Endothelial cell of umbilical vein (primary cell): ENCODE measurements at regions not wholly inside any gene's neighbourhood (a gene's known extent, or its start where the extent isn't known, plus 50 kb on each side); places are given as distances from the start of the nearest gene placed in this dataset.

Source experiments
- BruUV-seq: library from RNA; stranded (reverse); fragments of 400-500 nt; replicated peaks from 2 replicates; lab custom pipeline; 2021; lab: Mats Ljungman, UMichigan
- CTCF ChIA-PET: fragments of 300-600, 350-600 bp; sonication (Branson Sonifier 250); formaldehyde crosslinking; loops from one replicate; lab custom pipeline; 2021; ENCODE audit warnings: antibody characterized with exemption, inconsistent platforms; lab: Charles Lee
- POLR2A ChIA-PET: fragments of 300-600, 350-600 bp; sonication (Branson Sonifier 250); formaldehyde crosslinking; loops from one replicate; lab custom pipeline; 2021; ENCODE audit warnings: antibody characterized with exemption, inconsistent platforms; lab: Charles Lee
- DNase-seq: peaks from one replicate; pipeline ENCODE4 v3.0.0-alpha.2; 2011; ENCODE audit warnings: low read depth, low spot score
- FAIRE-seq: peaks from 2 replicates; lab custom pipeline; 2011; peaks lifted over from hg19 to GRCh38; lab: Jason Lieb, UNC
- H2AFZ ChIP-seq: 2 replicates; pipeline ENCODE4 v1.6.0; 2012; ENCODE audit warnings: low read depth, low read length, control low read depth, inconsistent platforms
- H3K27ac ChIP-seq: 2 replicates; pipeline ENCODE4 v1.5.1; 2011; ENCODE audit warnings: low read depth, mild to moderate bottlenecking, control low read depth, low read length, moderate library complexity; ENCODE audit not compliant: insufficient read depth
- H3K27me3 ChIP-seq, 2 experiments: 2 replicates each; pipeline versions ENCODE4 v1.6.0 to v1.6.1; 2011; ENCODE audit warnings: low read length in 2 of 2, mixed read lengths in 1 of 2; ENCODE audit not compliant: control insufficient read depth in 2 of 2, insufficient read depth in 2 of 2
- H3K36me3 ChIP-seq, 2 experiments: 2 replicates in 1 of 2; 3 replicates in 1 of 2; pipeline ENCODE4 v1.5.1; 2011; ENCODE audit warnings: low read length in 2 of 2, mild to moderate bottlenecking in 1 of 2, moderate library complexity in 1 of 2; ENCODE audit not compliant: control insufficient read depth in 2 of 2, insufficient read depth in 2 of 2; ENCODE audit errors: extremely low read depth in 1 of 2
- H3K4me1 ChIP-seq: 3 replicates; pipeline ENCODE4 v1.5.1; 2011; ENCODE audit warnings: mild to moderate bottlenecking, low read length; ENCODE audit not compliant: control insufficient read depth, insufficient read depth; ENCODE audit errors: extremely low read depth
- H3K4me2 ChIP-seq: 2 replicates; pipeline ENCODE4 v1.6.1; 2011; ENCODE audit warnings: low read length, control low read depth, mixed read lengths; ENCODE audit not compliant: insufficient read depth
- H3K4me3 ChIP-seq, 3 experiments: fragments of 200-600 bp in 1 of 3; sonication (generic), shearing (Covaris generic) in 1 of 3; replicated peaks in 1 of 3; 2 replicates each; pipeline ENCODE4 v1.5.1; 2011 to 2016; ENCODE audit warnings: control low read depth in 3 of 3, low read length in 3 of 3, mild to moderate bottlenecking in 2 of 3, inconsistent platforms in 1 of 3, low read depth in 1 of 3, moderate library complexity in 1 of 3; ENCODE audit not compliant: insufficient read depth in 1 of 3
- H3K79me2 ChIP-seq: 2 replicates; pipeline ENCODE4 v1.6.0; 2012; ENCODE audit warnings: low read length, inconsistent platforms; ENCODE audit not compliant: control insufficient read depth, insufficient read depth
- H3K9ac ChIP-seq: replicated peaks from 2 replicates; pipeline ENCODE3; 2011; ENCODE audit warnings: low read length, control low read depth; ENCODE audit not compliant: insufficient read depth; ENCODE audit errors: extremely low read depth
- H3K9me1 ChIP-seq: replicated peaks from 3 replicates; pipeline ENCODE4 v1.6.0; 2011; ENCODE audit warnings: mild to moderate bottlenecking, low read length; ENCODE audit not compliant: control insufficient read depth, insufficient read depth; ENCODE audit errors: extremely low read depth
- H3K9me3 ChIP-seq: replicated peaks from 2 replicates; pipeline ENCODE4 v1.5.1; 2012; ENCODE audit warnings: low read length, inconsistent platforms; ENCODE audit not compliant: control insufficient read depth, insufficient read depth
- H4K20me1 ChIP-seq: replicated peaks from 2 replicates; pipeline ENCODE3; 2011; ENCODE audit warnings: mild to moderate bottlenecking, low read length; ENCODE audit not compliant: control insufficient read depth, insufficient read depth; ENCODE audit errors: extremely low read depth
- CTCF ChIP-seq, 2 donors: IDR thresholded peaks; 1 replicate in 1 of 2; 2 replicates in 1 of 2; pipeline ENCODE4 v1.5.1; 2011; ENCODE audit warnings: low read length in 2 of 2, mild to moderate bottlenecking in 2 of 2, moderate library complexity in 2 of 2, control low read depth in 1 of 2, inconsistent platforms in 1 of 2, low read depth in 1 of 2; ENCODE audit not compliant: insufficient read depth in 1 of 2; ENCODE audit errors: extremely low read depth in 1 of 2
- EZH2 ChIP-seq: IDR thresholded peaks from 2 replicates; pipeline ENCODE4 v1.6.1; 2012; ENCODE audit warnings: borderline replicate concordance, low read depth, mild to moderate bottlenecking, moderate library complexity, low read length, inconsistent platforms; ENCODE audit not compliant: severe bottlenecking
- FOS ChIP-seq: IDR thresholded peaks from 2 replicates; pipeline ENCODE4 v1.6.1; 2011; ENCODE audit warnings: mild to moderate bottlenecking, low read length, moderate library complexity, borderline replicate concordance; ENCODE audit not compliant: insufficient read depth
- GATA2 ChIP-seq: IDR thresholded peaks from 2 replicates; pipeline ENCODE4 v1.7.0; 2011; ENCODE audit warnings: low read depth, mild to moderate bottlenecking, moderate library complexity, mixed read lengths, low read length; ENCODE audit not compliant: insufficient read length, insufficient read depth
- JUN ChIP-seq: IDR thresholded peaks from 2 replicates; pipeline ENCODE4 v1.6.1; 2011; ENCODE audit warnings: borderline replicate concordance, low read depth; ENCODE audit not compliant: insufficient read length, insufficient read depth
- MYC ChIP-seq: IDR thresholded peaks from one replicate; pipeline ENCODE4 v1.6.1; 2011; ENCODE audit warnings: mild to moderate bottlenecking, low read depth, low read length
- POLR2A ChIP-seq: IDR thresholded peaks from 2 replicates; pipeline ENCODE4 v1.6.1; 2012; ENCODE audit warnings: low read depth, mild to moderate bottlenecking, control low read depth, low read length
- POLR2AphosphoS5 ChIP-seq: IDR thresholded peaks from 2 replicates; pipeline ENCODE4 v1.6.1; 2012; ENCODE audit warnings: low read depth, mild to moderate bottlenecking, control low read depth, low read length, moderate library complexity; ENCODE audit not compliant: insufficient read depth
- dilution Hi-C: fragments of 300-500 bp; cut with MboI; formaldehyde crosslinking; loops from one replicate; pipeline ENCODE4 v1.15.0; 2019; ENCODE audit warnings: low sequenced_read_pairs; ENCODE audit not compliant: extremely low pct_ligation_motif_present
- intact Hi-C: fragments of 100-400 bp; cut with micrococcal nuclease; formaldehyde crosslinking; loops from one replicate; pipeline ENCODE4 v1.10.0; 2022
- TF ChIP-seq, protein P1 (sequence below): IDR thresholded peaks from 2 replicates; pipeline ENCODE4 v1.6.1; 2011; ENCODE audit not compliant: insufficient read depth, insufficient read length

- H3K27ac ChIP-seq = no peak overlapping the region
- no peaks in the 10 kb centered on the region for H3K36me3 ChIP-seq
- dilution Hi-C loops (no loop called here), intact Hi-C loops (no loop called here)
- no peaks in the 10 kb centered on the region for H3K4me1 ChIP-seq
- H3K4me3 ChIP-seq = no peak overlapping the region
- POLR2A ChIA-PET = no interaction called here
- H3K79me2 ChIP-seq = no peaks in the 10 kb centered on the region
- no peaks in the 10 kb centered on the region for H3K9me1 ChIP-seq
- CTCF ChIA-PET = interaction anchor here (1.1 kb wide), 1 partner anchor 34 kb away, joined by 3 read pairs; no protein-coding TSS in a partner anchor
- no peak for FAIRE-seq
- no peaks in the 10 kb centered on the region for H4K20me1 ChIP-seq
- no peak for DNase-seq
- no peaks in the 10 kb centered on the region for H3K27me3 ChIP-seq
- no peak for TF ChIP-seq FOS
- TF ChIP-seq EZH2 = no peak
- TF ChIP-seq MYC = no peak
- no peak for TF ChIP-seq JUN
- TF ChIP-seq CTCF (IDR thresholded peaks at IDR 0.05; ENCODE audit: extremely low read depth in 1 of 2, insufficient read depth in 1 of 2, low read depth in 1 of 2, low read length in 2 of 2) = no peak
- TF ChIP-seq POLR2A = no peak
- TF ChIP-seq POLR2AphosphoS5 = no peak
- TF ChIP-seq, protein P1, sequence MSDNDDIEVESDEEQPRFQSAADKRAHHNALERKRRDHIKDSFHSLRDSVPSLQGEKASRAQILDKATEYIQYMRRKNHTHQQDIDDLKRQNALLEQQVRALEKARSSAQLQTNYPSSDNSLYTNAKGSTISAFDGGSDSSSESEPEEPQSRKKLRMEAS = no peak
- no peak for TF ChIP-seq GATA2
- no peak overlapping the region for H2AFZ ChIP-seq
- H3K9me3 ChIP-seq = no peaks in the 10 kb centered on the region
- H3K4me2 ChIP-seq = no peak overlapping the region
- H3K9ac ChIP-seq = no peak overlapping the region
- BruUV-seq = no TSS peak
Measured at GRCh38 chr4:31896349-31896748, 1176.2 kb downstream of the PCDH7 start.
